ENCODE measurements at regions not wholly inside any gene's neighbourhood (a gene's known extent, or its start where the extent isn't known, plus 50 kb on each side); places are given as distances from the start of the nearest gene placed in this dataset.
"Not testable (repeated sequence)": the region's sequence is repeated elsewhere in the genome, so short reads cannot be mapped to it uniquely, and the experiment has no call there.

- H3K27ac ChIP-seq: no peak overlapping the region
- DNase-seq (no peak), ATAC-seq (no peak)
- H3K27me3 ChIP-seq: no peaks in the 10 kb centered on the region
- H3K4me3 ChIP-seq: no peak overlapping the region
- intact Hi-C loops (cut with DNase I): no loop called here
- H3K4me1 ChIP-seq: no peaks in the 10 kb centered on the region
- TF ChIP-seq, protein P1, sequence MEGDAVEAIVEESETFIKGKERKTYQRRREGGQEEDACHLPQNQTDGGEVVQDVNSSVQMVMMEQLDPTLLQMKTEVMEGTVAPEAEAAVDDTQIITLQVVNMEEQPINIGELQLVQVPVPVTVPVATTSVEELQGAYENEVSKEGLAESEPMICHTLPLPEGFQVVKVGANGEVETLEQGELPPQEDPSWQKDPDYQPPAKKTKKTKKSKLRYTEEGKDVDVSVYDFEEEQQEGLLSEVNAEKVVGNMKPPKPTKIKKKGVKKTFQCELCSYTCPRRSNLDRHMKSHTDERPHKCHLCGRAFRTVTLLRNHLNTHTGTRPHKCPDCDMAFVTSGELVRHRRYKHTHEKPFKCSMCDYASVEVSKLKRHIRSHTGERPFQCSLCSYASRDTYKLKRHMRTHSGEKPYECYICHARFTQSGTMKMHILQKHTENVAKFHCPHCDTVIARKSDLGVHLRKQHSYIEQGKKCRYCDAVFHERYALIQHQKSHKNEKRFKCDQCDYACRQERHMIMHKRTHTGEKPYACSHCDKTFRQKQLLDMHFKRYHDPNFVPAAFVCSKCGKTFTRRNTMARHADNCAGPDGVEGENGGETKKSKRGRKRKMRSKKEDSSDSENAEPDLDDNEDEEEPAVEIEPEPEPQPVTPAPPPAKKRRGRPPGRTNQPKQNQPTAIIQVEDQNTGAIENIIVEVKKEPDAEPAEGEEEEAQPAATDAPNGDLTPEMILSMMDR (IDR thresholded peaks at IDR 0.05): no peak
- H3K9me3 ChIP-seq: no peaks in the 10 kb centered on the region
- no peaks in the 10 kb centered on the region for H3K36me3 ChIP-seq
Measured at GRCh38 chrX:50967736-50968135, 57.2 kb downstream of the BMP15 start.

DNA sequence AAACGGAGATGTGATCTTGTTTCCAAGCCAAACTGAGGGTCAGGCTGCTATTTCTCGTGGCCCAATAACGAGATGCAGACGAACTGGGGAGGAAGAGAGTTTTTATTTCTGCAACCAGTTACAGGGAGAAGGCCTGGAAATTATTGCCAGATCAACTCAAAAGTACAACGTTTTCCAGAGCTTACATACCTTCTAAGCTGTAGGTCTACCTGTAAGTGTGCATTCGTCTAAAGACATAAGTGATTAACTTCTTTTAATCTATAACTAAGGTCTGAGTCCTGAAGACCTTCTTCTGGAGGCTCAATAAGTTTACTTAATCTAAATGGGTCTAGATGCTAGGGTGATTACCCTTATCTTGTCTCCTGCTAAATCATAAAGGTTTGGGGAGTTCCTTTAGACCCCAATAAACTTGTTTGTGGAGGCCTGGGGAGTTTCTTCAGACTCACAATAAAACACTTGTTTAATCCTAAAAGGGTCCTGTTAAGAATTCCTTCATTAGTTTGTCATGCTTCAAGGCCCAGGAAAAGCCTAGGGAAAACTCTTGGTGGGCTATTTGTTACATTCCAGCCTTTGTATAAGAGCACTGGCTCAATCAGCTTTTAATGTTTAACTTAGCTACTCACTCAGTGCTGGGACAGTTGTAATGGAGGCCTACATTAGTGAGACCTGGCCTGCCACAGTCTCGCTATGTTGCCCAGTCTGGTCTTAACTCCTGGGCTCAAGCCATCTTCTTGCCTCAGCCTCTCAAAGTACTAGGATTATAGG lies 58.5 kb downstream of the BMP15 start:
- H3K4me3 ChIP-seq; H3K9me3 ChIP-seq; ATAC-seq; H3K27me3 ChIP-seq; H3K4me1 ChIP-seq; H3K36me3 ChIP-seq; DNase-seq; H3K27ac ChIP-seq; intact Hi-C loops (cut with DNase I): not testable (repeated sequence)

GRCh38 chrX:50971395-50971794 lies 60.9 kb downstream of the BMP15 start:
- no peaks in the 10 kb centered on the region for H3K9me3 ChIP-seq
- peaks cover 0 to 1% of the 10 kb centered on the region in 2 donors for H3K27me3 ChIP-seq
- H3K27ac ChIP-seq: no peak overlapping the region
- TF ChIP-seq, protein P1 (IDR thresholded peaks at IDR 0.05): no peak
- H3K4me1 ChIP-seq: no peaks in the 10 kb centered on the region
- H3K36me3 ChIP-seq: no peaks in the 10 kb centered on the region
- intact Hi-C loops (cut with DNase I): no loop called here
- DNase-seq (no peak), ATAC-seq (no peak)
- no peak overlapping the region for H3K4me3 ChIP-seq

GRCh38 chrX:50973199-50973598 lies 62.7 kb downstream of the BMP15 start:
- Histone ChIP-seq H3K27me3 (peaks cover 0 to 3% of the 10 kb centered on the region in 2 donors), H3K36me3 (no peaks in the 10 kb centered on the region), H3K4me3 (no peak overlapping the region), H3K9me3 (no peaks in the 10 kb centered on the region), H3K27ac (no peak overlapping the region), H3K4me1 (no peaks in the 10 kb centered on the region)
- intact Hi-C loops (cut with DNase I): no loop called here
- TF ChIP-seq, protein P1 (IDR thresholded peaks at IDR 0.05): no peak
- DNase-seq (no peak), ATAC-seq (no peak)

GRCh38 chrX:50978920-50979682 lies 68.6 kb downstream of the BMP15 start:
- H3K4me3 ChIP-seq: no peak overlapping the region
- no peaks in the 10 kb centered on the region for H3K36me3 ChIP-seq
- ATAC-seq (no peak), DNase-seq (no peak)
- H3K27ac ChIP-seq: no peak overlapping the region
- H3K27me3 ChIP-seq: peaks cover 0 to 6% of the 10 kb centered on the region in 2 donors
- TF ChIP-seq, protein P1 (IDR thresholded peaks at IDR 0.05): no peak
- intact Hi-C loops (cut with DNase I): no loop called here
- no peaks in the 10 kb centered on the region for H3K4me1 ChIP-seq
- H3K9me3 ChIP-seq: no peaks in the 10 kb centered on the region
